ENCODE measurements at regions not wholly inside any gene's neighbourhood (a gene's known extent, or its start where the extent isn't known, plus 50 kb on each side); places are given as distances from the start of the nearest gene placed in this dataset.

DNA sequence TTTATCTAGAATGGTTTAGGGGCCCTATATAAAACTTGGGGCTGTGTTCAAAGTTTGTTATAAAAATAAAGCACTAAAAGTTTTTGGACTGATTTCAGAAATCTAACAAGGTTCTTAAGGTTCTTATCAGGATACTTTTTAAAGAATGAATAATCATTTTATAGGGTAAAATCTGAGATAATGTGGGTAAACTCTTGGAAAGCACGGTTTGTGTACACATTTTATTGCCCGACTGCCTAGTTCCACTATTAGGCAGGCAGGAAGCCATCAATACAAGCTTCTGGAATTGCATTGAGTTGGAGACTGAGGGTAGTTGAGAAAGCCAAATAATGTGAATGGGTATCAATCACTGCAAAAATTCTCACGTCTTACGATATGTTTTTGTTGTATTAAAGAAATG is 331.0 kb upstream of the PITX2 start:
- WGBS (ENCODE audit: insufficient coverage, low coverage, missing lambda C conversion rate) = 0% methylated on average over 4 of the region's 4 CpGs
- Histone ChIP-seq H3K36me3 (ENCODE audit: control insufficient read depth, insufficient read depth, low read length) (no peaks in the 10 kb centered on the region), H3K27me3 (ENCODE audit: control insufficient read depth in 2 of 2, insufficient read depth in 2 of 2, low read length in 2 of 2) (no peaks in the 10 kb centered on the region), H3K4me3 (no peak overlapping the region), H3K4me2 (ENCODE audit: insufficient read depth, low read length) (no peak overlapping the region), H3K79me2 (ENCODE audit: control insufficient read depth, insufficient read depth, low read length) (no peaks in the 10 kb centered on the region), H3K27ac (ENCODE audit: extremely low read depth, low read depth, low read length) (no peak overlapping the region), H3K9me1 (ENCODE audit: control insufficient read depth, insufficient read depth, low read length) (no peaks in the 10 kb centered on the region), H4K20me1 (replicated peaks; ENCODE audit: control insufficient read depth, insufficient read depth, low read length) (no peaks in the 10 kb centered on the region), H3K9me3 (replicated peaks; ENCODE audit: control insufficient read depth, insufficient read depth, low read depth, low read length) (no peaks in the 10 kb centered on the region; the same call in 1 of the 2 replicates), H3K4me1 (replicated peaks in 1 of 2; ENCODE audit: control insufficient read depth in 2 of 2, insufficient read depth in 2 of 2, low read length in 2 of 2) (no peaks in the 10 kb centered on the region), H3K9ac (ENCODE audit: insufficient read depth in 1 of 2, low read depth in 2 of 2, low read length in 2 of 2) (no peak overlapping the region), H2AFZ (ENCODE audit: low read depth, low read length) (no peak overlapping the region)
- TF ChIP-seq ZNF197 (CRISPR knock-in tag; IDR thresholded peaks at IDR 0.05; ENCODE audit: low read depth) (no peak), SMC3 (conservative IDR thresholded peaks at IDR 0.05; ENCODE audit: insufficient read depth, low read depth, low read length) (no peak), SPI1 (IDR thresholded peaks at IDR 0.05; ENCODE audit: borderline replicate concordance, low read depth, low read length) (no peak), GTF2F1 (IDR thresholded peaks at IDR 0.05; ENCODE audit: low read depth, low read length) (no peak), STAT5B (CRISPR knock-in tag; IDR thresholded peaks at IDR 0.05) (no peak), EP300 (IDR thresholded peaks at IDR 0.05; ENCODE audit: low read length) (no peak), MED1 (CRISPR knock-in tag; IDR thresholded peaks at IDR 0.05; ENCODE audit: borderline replicate concordance) (no peak), GTF2E2 (tag; IDR thresholded peaks at IDR 0.05) (no peak), NBN (IDR thresholded peaks at IDR 0.05; ENCODE audit: low read depth) (no peak)
- TF ChIP-seq, protein P1, sequence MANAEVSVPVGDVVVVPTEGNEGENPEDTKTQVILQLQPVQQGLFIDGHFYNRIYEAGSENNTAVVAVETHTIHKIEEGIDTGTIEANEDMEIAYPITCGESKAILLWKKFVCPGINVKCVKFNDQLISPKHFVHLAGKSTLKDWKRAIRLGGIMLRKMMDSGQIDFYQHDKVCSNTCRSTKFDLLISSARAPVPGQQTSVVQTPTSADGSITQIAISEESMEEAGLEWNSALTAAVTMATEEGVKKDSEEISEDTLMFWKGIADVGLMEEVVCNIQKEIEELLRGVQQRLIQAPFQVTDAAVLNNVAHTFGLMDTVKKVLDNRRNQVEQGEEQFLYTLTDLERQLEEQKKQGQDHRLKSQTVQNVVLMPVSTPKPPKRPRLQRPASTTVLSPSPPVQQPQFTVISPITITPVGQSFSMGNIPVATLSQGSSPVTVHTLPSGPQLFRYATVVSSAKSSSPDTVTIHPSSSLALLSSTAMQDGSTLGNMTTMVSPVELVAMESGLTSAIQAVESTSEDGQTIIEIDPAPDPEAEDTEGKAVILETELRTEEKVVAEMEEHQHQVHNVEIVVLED (CRISPR knock-in tag; IDR thresholded peaks at IDR 0.05) = no peak
- TF ChIP-seq, protein P2, sequence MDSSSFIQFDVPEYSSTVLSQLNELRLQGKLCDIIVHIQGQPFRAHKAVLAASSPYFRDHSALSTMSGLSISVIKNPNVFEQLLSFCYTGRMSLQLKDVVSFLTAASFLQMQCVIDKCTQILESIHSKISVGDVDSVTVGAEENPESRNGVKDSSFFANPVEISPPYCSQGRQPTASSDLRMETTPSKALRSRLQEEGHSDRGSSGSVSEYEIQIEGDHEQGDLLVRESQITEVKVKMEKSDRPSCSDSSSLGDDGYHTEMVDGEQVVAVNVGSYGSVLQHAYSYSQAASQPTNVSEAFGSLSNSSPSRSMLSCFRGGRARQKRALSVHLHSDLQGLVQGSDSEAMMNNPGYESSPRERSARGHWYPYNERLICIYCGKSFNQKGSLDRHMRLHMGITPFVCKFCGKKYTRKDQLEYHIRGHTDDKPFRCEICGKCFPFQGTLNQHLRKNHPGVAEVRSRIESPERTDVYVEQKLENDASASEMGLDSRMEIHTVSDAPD (CRISPR knock-in tag; IDR thresholded peaks at IDR 0.05) = no peak
- TF ChIP-seq, protein P3, sequence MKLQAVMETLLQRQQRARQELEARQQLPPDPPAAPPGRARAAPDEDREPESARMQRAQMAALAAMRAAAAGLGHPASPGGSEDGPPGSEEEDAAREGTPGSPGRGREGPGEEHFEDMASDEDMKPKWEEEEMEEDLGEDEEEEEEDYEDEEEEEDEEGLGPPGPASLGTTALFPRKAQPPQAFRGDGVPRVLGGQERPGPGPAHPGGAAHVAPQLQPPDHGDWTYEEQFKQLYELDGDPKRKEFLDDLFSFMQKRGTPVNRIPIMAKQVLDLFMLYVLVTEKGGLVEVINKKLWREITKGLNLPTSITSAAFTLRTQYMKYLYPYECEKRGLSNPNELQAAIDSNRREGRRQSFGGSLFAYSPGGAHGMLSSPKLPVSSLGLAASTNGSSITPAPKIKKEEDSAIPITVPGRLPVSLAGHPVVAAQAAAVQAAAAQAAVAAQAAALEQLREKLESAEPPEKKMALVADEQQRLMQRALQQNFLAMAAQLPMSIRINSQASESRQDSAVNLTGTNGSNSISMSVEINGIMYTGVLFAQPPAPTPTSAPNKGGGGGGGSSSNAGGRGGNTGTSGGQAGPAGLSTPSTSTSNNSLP (IDR thresholded peaks at IDR 0.05; ENCODE audit: borderline replicate concordance, low read depth, low read length) = no peak
- BruUV-seq (replicated peaks) = no TSS peak
- ATAC-seq (no peak), DNase-seq (ENCODE audit: extremely low read depth in 1 of 4, low spot score in 3 of 4) (no peak), FAIRE-seq (no peak)
- intact Hi-C loops (cut with micrococcal nuclease) (no loop called here), in situ Hi-C loops (cut with MboI) (no loop called here)
- CTCF ChIA-PET (ENCODE audit: low intra/inter-chr PET ratio) = no interaction called here
- POLR2A ChIA-PET = no interaction called here
